HG02970 (cell line): ENCODE measurements at regions not wholly inside any gene's neighbourhood (a gene's known extent, or its start where the extent isn't known, plus 50 kb on each side); places are given as distances from the start of the nearest gene placed in this dataset.
"Not testable (repeated sequence)": the region's sequence is repeated elsewhere in the genome, so short reads cannot be mapped to it uniquely, and the experiment has no call there.

Experiments used
- ATAC-seq: cut with Tn5 transposase; IDR thresholded peaks from one replicate; pipeline ENCODE4 v1.9.1; 2021; ENCODE audit warnings: mild to moderate bottlenecking, moderate library complexity, moderate number of reproducible peaks; ENCODE audit not compliant: unreplicated experiment, low FRiP score

GRCh38 chr21:35516292-35516691 lies 467.2 kb upstream of the RUNX1 start:
- ATAC-seq = not testable (repeated sequence)

GRCh38 chr21:35512346-35512745 lies 463.2 kb upstream of the RUNX1 start:
- ATAC-seq = no peak

DNA sequence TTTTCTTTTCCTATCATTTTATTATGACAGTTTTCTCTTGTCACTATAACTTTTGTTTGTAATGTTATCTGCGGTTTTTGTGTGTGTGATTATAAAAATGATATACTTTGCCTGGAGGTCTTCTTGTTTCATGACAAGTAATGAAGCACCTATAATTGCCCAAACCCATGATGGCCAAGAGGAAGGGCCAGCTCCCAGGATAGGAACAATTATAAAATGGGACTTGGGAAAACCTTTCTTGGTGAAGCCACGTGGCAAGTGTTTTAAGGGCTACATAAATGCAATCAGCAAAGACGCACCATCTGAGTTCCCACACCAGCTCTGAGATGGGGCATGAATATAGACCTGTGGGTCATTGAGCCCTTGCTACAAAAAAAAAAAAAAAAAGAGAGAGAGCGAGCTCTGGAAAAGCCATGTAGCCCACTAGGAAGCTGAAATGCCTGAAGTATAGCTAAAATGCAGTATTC lies 462.6 kb upstream of the RUNX1 start:
- no peak for ATAC-seq

- no peak for ATAC-seq
Observed at GRCh38 chr21:35510957-35511695, 462.0 kb upstream of the RUNX1 start.

DNA sequence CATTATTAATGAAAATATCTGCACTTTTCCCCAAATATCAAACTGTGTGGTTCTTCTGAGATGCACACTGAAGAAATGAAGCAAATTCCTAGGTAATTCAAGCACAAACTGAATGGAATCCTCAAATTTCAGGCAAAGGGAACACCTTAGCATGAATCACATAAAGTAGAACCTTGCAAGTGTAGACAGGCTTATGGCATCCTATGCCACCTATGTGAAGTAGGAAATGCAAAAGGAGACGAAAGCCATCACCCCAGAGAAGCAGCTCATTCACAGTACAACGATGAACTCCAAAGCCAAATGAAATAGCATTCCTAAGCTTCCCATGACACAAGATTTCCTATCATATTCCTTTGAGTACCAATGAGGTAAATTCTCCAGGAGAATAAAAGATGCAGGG lies 461.2 kb upstream of the RUNX1 start:
- ATAC-seq = no peak

- ATAC-seq = no peak
Observed at GRCh38 chr21:35509001-35509704, 460.1 kb upstream of the RUNX1 start.

DNA sequence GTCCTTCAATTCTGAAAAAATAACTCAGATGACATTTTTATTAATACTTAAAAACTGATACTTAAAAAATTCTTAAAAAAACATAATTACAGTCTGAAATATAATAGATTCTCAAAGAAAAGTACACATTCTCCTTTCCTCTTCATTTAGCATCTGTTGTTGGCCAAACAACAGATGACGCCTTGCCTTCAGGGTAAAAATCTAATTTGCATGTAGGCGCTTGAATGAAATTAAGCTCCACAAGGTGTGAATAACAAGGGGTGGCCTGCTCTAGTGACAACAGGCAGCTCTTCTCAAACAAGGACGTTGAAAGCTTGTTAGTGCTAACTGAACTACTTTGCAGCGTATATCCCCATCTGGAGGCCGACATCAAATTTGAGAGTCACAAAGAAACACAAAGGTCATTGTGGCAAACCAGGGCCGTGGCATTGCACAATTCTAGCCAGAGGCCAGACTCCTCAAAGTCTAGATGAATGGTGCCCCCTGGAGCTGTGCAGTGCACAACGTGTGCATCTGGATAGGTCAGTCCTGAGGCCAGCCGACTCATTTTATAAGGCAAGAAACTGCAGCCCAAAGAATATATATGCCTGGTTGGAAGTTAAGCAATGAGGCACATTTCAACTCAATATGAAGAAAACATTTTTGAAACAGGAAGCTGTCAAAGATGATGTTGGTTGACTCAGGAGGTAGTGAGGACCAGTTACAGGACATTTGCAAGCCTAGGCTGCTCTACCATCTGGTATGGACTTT lies 459.2 kb upstream of the RUNX1 start:
- ATAC-seq = no peak

- no peak for ATAC-seq
Observed at GRCh38 chr21:35507181-35507759, 458.2 kb upstream of the RUNX1 start.

GRCh38 chr21:35506771-35507170 lies 457.7 kb upstream of the RUNX1 start:
- no peak for ATAC-seq

DNA sequence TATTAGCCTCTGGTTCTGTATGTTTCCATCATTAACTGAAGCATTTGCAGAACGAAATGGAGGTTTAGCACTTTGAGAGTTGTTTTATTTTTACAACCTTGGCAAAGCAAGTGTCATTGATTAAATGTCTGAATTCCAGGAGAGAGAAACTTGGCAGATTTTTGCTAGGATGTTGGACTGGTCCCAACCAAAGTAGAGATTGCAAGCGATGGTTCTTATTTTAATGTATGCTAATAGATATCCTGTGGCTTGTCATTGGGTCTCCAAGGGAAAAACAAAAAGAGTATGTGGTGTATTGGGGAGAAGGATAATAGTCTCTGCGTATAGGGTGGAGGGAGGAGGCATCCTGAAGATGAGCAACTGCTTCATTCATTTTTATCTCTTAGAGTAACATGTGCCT lies 457.2 kb upstream of the RUNX1 start:
- ATAC-seq = no peak

- no peak for ATAC-seq
Observed at GRCh38 chr21:35504951-35505466, 455.9 kb upstream of the RUNX1 start.

- ATAC-seq = no peak
Observed at GRCh38 chr21:35504277-35504676, 455.2 kb upstream of the RUNX1 start.

DNA sequence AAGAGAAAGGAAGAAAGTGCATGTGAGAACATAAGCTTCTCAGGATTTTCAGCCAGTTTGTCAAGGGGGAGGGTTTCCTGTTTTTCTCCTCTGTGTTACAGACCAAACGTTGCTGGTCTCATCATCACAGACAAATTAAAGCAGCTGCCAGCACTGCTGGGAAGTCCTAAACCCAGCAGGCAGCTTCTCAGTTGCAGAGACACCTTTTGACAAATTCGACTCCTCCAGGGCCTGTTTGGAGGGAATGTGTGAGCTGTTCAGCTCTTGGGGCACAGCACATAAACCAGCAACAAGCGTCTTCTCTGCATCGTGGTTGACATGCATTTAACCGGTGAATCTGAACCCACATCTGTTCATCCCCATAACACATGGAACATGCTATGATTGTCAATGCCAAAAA lies 454.6 kb upstream of the RUNX1 start:
- no peak for ATAC-seq

GRCh38 chr21:35502821-35503220 lies 453.7 kb upstream of the RUNX1 start:
- ATAC-seq = no peak

DNA sequence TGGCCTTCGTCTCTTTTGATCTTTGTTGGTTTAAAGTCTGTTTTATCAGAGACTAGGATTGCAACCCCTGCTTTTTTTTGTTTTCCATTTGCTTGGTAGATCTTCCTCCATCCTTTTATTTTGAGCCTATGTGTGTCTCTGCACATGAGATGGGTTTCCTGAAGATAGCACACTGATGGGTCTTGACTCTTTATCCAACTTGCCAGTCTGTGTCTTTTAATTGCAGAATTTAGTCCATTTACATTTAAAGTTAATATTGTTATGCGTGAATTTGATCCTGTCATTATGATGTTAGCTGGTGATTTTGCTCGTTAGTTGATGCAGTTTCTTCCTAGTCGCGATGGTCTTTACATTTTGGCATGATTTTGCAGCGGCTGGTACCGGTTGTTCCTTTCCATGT lies 448.4 kb upstream of the RUNX1 start:
- ATAC-seq = not testable (repeated sequence)

DNA sequence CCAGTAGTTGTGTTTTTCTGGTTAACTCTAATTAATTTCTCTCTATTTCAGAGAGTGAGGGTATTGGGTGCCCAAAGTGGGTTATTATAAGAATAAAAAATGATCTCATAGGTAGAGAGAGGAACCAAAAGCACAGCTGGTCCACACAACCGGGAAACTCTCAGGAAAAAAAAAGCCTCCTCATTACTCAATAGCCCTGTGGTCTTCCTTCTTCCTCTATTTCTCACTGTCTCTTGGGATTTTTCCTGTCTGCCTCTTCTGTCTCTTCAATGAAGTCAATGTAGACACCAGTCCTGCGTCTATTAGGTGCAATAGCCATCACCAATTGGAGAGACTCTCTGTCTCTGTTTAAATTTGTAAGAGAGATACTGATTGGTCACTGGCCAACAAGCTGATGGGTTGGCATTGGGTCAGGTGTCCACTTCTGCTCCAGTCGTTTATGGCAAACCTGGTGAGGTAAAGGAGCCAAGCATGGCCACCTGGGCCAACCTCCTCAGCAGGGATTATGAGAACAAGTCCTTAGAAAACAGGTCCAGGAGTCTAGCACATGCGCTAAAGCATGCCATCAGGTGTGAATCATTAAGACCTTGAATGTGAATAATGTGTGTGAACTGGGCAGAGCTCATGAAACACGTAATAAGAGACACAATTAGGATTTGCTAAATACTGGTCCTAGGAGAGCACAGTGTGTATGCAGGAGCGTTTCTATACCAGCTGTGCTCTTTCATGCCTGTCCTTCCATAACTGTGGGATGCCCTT lies 443.0 kb upstream of the RUNX1 start:
- no peak for ATAC-seq

- no peak for ATAC-seq
Observed at GRCh38 chr21:35491114-35491513, 442.0 kb upstream of the RUNX1 start.

GRCh38 chr21:35489389-35489980 lies 440.4 kb upstream of the RUNX1 start:
- no peak for ATAC-seq

DNA sequence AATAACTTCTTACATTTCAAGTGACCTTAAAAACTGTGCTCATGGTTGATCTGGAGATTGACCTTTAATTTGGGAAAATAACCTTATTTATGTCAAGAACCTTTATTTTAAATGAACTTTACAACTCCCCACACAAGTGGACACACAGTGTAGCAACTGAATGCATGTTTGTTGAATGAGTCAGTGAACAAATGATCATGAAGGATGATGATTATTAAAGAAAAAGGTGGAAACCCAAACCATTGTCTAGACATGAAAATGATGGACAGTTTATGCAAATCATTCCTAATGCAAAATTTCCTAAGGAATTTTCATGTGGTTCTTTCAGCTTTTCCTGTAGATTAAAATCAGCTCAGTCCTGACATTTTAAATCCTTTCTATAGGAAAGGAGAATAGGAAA lies 439.8 kb upstream of the RUNX1 start:
- no peak for ATAC-seq

DNA sequence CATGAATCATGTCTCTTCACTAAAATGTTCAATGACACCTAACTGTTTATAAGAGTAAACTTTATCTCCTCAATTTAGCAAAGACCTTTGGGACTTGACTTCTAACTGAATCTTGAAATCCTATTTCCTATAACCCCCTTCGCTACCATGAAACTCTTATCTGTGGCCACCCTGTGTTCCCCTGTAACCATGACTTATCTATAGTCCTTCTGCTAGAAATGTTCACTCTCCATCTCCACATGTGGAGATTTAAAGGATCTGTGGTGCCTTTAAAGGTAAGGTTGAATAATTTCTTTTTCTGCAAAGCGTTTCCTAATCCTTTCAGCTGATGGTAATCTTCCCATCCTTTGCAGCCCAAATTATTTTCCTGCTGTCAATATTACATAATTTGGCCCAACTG lies 436.3 kb upstream of the RUNX1 start:
- ATAC-seq = no peak
